ENCODE measurements at regions not wholly inside any gene's neighbourhood (a gene's known extent, or its start where the extent isn't known, plus 50 kb on each side); places are given as distances from the start of the nearest gene placed in this dataset.

- H3K27me3 Mint-ChIP-seq (ENCODE audit: low read depth), result no peaks in the 10 kb centered on the region; the same call in 1 of the 2 replicates
- DNase-seq (ENCODE audit: low spot score), result no peak
- H3K4me1 Mint-ChIP-seq, result no peaks in the 10 kb centered on the region
- H3K27ac Mint-ChIP-seq, result no peak overlapping the region
- peaks cover 33% of the 10 kb centered on the region for H3K9me3 Mint-ChIP-seq
- no peak overlapping the region for H3K4me3 Mint-ChIP-seq
- TF ChIP-seq ATF3 (CRISPR knock-in tag; conservative IDR thresholded peaks at IDR 0.05), result no peak
- no peak for TF ChIP-seq ZBTB43 (CRISPR knock-in tag; IDR thresholded peaks at IDR 0.05)
- no peak for TF ChIP-seq FOXJ3 (CRISPR knock-in tag; IDR thresholded peaks at IDR 0.05; ENCODE audit: borderline replicate concordance)
- no peak for TF ChIP-seq ELF4 (CRISPR knock-in tag; IDR thresholded peaks at IDR 0.05; ENCODE audit: low read depth)
- no peak for TF ChIP-seq HMGXB4 (CRISPR knock-in tag; IDR thresholded peaks at IDR 0.05)
- no peak for TF ChIP-seq ZNF219 (CRISPR knock-in tag; IDR thresholded peaks at IDR 0.05; ENCODE audit: borderline replicate concordance)
- TF ChIP-seq GABPB1 (CRISPR knock-in tag; IDR thresholded peaks at IDR 0.05), result no peak
- no peak for TF ChIP-seq FOXP4 (CRISPR knock-in tag; IDR thresholded peaks at IDR 0.05)
- TF ChIP-seq ZNF121 (CRISPR knock-in tag; IDR thresholded peaks at IDR 0.05), result no peak
- no peak for TF ChIP-seq RELA (CRISPR knock-in tag; IDR thresholded peaks at IDR 0.05; ENCODE audit: borderline replicate concordance)
- TF ChIP-seq KAT7 (CRISPR knock-in tag; IDR thresholded peaks at IDR 0.05; ENCODE audit: borderline replicate concordance), result no peak
- no peak for TF ChIP-seq ZNF281 (CRISPR knock-in tag; IDR thresholded peaks at IDR 0.05)
- ChIA-PET POLR2A (no interaction called here), CTCF (no interaction called here)
- H3K36me3 Mint-ChIP-seq, result no peaks in the 10 kb centered on the region; the same call in 1 of the 2 replicates
- ATAC-seq, result no peak
Measured at GRCh38 chr5:114952876-114953275, 216.8 kb downstream of the TRIM36 start.

- no peak for TF ChIP-seq GTF2I (CRISPR knock-in tag; conservative IDR thresholded peaks at IDR 0.05)
- no peak for TF ChIP-seq FOXK1 (CRISPR knock-in tag; IDR thresholded peaks at IDR 0.05)
- TF ChIP-seq ERG (CRISPR knock-in tag; IDR thresholded peaks at IDR 0.05), result no peak
- no peak for TF ChIP-seq RORB (CRISPR knock-in tag; IDR thresholded peaks at IDR 0.05)
- CTCF ChIA-PET, result no interaction called here
Measured at GRCh38 chr5:114949756-114950155, 220.0 kb downstream of the TRIM36 start.

More at GRCh38 chr5:114949756-114950155, 220.0 kb downstream of the TRIM36 start:
- DNase-seq (ENCODE audit: low spot score), result no peak
- POLR2A ChIA-PET, result no interaction called here
- Mint-ChIP-seq H3K9me3 (peaks cover 13% of the 10 kb centered on the region), H3K4me1 (no peaks in the 10 kb centered on the region), H3K4me3 (no peak overlapping the region), H3K27ac (no peak overlapping the region), H3K27me3 (ENCODE audit: low read depth) (no peaks in the 10 kb centered on the region; the same call in 1 of the 2 replicates), H3K36me3 (no peaks in the 10 kb centered on the region)
- ATAC-seq, result no peak
